ENCODE measurements at regions not wholly inside any gene's neighbourhood (a gene's known extent, or its start where the extent isn't known, plus 50 kb on each side); places are given as distances from the start of the nearest gene placed in this dataset.

DNA sequence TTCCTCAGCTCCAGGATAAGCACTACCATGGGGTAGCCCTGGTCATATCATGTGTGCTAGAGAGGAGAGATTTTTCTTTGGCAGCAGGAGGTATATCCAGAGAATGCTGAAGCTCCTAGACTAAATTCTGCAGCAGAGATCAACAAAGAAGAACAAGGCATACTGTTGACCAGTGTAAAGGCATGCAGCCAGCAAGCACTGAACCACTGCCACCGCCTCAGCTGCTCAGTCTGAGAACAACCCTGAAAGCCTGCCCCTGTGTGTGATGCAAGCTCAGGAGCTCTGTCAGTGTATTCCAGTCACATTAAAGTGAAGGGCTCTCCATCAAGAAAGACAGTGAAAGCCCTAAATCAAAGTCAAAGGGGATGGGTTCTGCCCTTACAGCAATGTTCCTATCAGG lies 439.5 kb upstream of the CD180 start:
- TF ChIP-seq GATA2 (IDR thresholded peaks at IDR 0.05; ENCODE audit: low read depth, low read length) (no peak), GATA3 (IDR thresholded peaks at IDR 0.05; ENCODE audit: low read depth, low read length) (no peak)
